Pons (tissue), 1 donor: ENCODE measurements at regions not wholly inside any gene's neighbourhood (a gene's known extent, or its start where the extent isn't known, plus 50 kb on each side); places are given as distances from the start of the nearest gene placed in this dataset.

Experiments used
- DNase-seq: peaks from one replicate; pipeline ENCODE4 v3.0.0-alpha.2; 2016; ENCODE audit warnings: low spot score

DNA sequence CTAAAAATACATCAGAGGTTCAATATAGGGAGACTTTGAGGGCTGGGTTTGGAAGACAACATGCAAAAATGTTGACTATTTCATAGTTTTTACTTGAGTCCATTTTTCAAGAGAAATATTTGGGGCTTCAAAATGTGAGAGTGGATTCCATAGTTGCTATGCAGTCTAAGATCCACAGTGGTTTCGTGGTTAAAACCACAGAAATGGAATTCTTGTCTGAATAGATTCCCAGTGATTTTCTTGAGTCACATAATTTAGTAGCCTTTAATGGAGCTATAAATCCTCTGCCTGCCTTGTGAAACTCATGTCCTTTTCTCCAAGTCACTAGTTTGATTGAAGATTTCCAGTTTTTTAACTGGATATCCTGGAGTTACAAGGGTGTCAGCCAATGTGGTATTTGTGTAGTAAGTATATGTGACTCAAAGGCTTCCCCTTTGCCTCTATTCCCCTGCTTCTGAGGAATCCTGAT is 94.7 kb upstream of the RBMS3 start:
- DNase-seq: no peak

DNA sequence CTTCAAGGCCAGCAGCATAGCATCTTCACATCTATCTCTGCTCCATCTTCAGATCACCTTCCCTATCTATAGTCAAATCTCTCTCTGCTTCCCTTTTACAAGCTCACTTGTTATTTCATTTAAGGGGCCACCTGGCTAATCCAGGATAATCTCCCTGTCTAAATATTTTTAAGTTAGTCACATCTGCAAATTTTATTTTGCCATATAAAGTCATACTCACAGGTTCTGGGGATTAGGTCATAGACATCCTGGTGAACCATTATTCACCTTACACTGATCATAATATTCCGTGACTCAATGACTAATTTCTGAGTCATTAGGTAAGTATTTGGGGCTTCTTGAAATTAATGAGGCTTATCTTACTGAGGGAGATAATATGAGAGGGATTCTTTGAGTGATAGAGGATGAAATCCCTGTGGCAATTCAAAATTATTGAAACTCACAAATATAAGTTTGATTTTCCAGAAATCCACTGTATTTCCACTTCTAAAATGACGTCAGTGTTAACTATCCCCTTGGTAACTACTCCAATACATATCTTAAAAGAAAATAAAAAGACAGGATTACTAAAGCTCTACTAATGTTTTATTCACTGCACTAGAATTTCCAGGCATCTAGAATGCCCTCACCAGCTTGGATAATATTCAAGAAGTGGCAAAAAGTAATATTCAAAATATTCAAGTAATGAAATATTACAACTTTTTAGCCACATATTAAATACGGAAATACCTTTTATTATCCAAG is 93.7 kb upstream of the RBMS3 start:
- DNase-seq: no peak

DNA sequence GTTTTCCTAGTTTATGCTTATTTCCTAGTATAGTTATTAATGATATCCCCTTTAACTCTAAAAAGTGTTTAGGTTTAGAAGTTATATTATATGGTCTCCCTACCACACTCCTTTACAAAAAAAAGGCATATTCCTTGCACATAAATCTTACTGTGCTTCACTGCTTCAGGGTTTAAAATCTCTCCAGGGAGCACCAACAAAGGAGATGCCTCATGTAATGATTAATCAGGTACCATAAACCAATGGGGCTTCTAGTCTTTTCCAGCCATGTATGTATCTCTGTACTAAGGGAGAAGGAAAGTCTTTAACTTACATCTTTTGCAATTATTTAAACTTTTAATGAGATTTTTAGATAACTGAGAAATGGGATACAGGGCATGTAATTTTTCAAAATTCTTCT is 91.5 kb upstream of the RBMS3 start:
- no peak for DNase-seq

DNA sequence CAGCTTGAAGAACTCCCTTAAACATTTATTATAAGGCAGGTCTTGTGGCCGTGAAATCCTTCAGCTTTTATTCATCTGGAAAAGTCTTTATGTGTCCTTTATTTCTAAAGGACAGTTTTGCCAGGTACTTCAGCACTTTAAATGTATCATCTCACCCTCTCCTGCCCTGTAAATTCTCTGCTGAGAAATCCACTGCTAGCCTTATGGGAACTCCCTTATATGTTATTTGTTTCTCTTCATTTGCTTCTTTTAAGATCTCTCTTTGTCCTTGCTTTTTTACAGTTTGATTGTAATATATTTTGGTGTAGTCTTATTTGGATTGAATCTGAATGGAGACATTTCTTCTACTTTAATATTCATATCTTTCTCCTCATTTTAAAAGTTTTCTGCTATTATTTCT is 86.7 kb upstream of the RBMS3 start:
- DNase-seq: no peak

DNA sequence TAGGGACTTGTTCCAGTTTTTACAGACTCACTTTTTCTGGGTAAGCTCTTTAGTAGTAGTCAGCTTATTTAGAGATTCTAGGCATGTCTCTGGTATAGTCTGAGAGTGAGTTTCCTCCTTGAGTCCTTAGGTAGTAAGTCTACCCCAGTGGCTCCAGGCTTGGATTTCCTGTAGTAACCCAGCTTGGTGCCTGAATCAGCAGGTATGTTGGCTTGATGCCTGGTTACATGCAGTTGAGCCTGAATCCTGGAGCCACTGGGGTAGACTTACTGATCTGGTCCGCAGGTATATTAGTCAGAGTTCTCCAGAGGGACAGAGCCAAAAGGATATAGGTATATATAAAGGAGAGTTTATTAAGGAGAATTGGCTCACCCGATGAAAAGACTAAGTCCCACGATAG is 85.8 kb upstream of the RBMS3 start:
- DNase-seq: no peak

DNA sequence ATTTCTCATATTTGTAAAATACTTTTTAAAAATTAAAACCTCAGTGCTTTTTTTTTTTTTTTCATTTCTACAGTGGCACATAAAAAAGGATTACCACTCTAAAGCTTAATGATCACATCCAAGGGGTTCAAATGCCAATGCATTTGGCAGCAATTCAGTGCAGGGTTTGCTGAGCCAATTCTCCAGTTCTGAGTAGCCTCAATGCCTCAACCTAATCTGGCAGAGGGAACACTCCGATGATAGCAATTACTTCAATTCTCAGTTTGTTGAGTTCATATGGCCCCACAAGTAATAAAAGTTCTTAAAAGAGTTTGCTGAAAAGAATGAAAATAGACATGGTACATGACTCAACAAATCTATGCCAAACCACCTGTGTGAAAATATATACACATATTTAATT is 79.3 kb upstream of the RBMS3 start:
- DNase-seq: no peak

DNA sequence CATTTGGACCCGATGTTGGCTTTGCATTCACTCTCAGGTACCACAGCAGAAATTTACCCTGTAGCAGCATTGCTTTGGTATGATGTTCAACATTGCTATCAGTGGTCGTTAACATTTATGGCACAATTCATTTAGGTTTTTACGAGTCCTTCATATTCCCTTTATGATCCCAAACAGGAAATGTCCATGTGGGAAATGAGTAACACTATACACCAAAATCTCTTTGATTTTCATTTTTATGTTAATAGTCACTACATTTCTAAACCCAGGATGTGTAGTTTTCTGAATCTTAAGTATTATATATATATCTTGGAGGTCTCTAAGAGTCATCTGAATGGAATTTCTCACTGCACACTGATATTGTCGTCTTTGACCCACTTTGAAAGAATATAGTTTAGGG is 78.5 kb upstream of the RBMS3 start:
- DNase-seq: no peak

DNA sequence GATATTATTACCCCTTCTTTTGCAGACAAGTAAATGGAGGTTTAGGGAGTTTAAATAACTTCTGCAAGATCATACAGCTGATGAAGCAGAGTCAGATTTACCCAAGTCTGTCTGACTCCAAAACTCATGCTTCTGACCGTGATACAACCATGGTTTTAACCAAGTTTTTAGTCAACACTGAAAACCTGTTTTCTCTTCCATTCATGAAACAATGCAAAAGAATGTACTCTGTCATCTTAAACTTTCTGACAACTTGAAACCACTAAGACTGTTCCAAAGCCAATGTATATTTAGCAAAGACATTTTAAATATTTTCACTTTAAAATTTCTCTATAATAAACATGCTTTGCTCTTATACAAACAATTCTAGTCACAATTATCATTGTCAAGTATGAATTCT is 77.0 kb upstream of the RBMS3 start:
- no peak for DNase-seq

DNA sequence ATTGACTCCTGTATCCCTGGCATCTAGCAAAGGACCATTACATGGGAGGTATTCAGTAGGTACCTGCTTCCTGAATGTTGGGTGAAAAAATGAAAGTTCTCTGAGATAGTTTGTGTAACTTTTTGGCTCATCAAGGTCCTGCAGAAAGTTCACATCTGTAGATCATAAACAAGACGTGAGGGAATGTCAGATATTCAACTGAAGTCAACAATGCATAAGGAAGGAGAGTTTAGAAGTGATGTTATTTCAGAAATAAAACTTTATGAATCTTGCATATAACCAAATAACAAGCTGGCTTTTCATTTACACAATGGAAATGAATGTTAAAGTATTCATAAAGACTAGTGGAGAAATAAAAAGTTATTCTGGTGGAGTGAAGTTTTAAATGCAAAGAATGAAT is 73.4 kb upstream of the RBMS3 start:
- no peak for DNase-seq

DNA sequence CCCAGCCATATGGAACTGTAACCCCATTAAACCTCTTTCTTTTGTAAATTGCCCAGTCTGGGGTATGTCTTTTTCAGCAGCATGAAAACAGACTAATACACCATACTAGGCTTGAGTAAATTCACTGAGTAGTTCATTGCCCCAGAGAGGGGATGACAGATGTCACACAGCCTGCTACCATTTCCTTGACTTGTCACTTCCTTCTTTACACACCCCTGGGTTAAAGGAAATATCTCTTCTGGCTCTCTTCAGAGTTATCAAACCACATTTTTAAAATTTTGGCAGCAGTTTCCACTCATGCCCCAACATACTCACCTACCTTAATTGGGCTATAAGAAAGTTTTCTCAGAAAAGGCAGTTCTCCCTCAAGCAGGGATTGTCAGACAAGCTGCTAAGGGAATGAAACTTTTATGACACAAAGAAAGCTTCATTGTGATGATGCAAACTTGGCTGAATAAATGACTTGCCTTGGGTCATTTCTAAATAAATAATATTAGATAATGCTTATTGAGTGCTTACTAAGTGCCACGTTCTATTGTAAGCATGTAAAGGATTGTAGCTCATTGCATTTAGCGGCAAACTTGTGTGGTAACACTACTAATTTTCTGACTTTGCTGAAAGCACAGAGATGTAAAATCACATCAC is 68.0 kb upstream of the RBMS3 start:
- DNase-seq: no peak

DNA sequence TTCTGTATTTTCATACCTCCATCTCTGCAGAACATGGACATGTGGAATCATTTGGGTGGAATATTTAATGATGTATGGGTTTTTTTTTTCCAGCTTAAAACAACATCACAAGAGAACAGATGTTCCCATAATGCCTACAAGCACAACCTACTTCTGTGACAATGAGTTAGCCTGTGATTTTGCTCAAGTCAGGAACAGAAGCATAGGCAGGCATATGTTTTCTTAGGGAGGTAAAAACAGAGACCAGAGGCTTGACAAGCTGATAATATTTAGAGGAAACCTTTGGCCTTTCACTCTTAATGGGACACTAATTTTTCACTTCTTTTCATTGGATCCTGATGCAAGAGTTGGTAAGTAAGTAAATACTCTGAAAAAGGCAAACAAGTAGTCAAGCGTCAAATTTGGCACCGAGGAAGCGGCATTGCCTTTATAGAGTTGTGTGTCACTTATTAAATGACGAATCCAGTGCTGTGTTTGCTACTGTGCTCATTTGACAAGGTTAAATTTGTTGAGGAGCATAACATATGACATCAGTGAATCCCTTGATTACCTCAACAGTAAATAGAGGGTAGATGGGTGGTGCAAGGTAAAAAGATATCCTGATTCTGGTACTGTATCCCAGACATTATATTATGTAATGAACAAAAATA is 66.7 kb upstream of the RBMS3 start:
- no peak for DNase-seq

DNA sequence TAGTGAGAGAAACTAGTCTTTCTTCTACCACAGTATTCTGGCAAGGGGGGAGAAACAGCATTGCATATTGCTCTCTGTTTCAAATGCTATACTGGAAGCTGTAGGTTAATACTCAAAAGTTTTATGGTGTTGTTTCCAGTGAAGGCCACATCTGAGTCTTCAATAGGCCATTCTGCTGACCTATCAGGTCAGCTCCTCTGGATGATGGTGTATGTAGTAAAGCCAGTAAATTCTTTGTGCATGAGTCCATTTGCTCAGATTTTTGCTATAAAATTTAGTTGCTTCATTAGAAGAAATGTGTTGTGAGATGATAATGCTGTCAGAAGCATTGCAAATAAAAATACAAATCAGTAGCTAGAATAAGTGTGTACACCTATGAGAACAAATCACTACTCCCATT is 64.9 kb upstream of the RBMS3 start:
- DNase-seq: no peak

DNA sequence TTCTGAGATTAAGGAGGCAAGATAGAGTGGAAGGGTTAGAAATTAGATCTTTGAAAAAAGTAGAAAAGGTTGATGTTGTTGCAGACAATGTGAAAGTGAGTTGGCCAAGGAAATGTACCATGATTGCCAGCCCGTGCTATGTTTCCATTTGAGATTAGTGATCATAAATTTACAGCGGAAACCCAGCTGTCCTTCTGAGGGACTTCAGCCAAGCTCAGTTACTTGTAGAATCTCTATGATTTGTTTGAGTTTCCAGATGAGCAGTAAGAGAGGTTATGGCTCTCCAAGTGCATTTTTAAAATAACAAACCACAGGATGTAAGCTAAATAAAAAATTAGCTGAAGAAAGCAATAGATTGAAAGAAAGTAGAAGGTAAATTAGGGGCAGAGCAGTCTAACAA is 54.2 kb upstream of the RBMS3 start:
- no peak for DNase-seq

DNA sequence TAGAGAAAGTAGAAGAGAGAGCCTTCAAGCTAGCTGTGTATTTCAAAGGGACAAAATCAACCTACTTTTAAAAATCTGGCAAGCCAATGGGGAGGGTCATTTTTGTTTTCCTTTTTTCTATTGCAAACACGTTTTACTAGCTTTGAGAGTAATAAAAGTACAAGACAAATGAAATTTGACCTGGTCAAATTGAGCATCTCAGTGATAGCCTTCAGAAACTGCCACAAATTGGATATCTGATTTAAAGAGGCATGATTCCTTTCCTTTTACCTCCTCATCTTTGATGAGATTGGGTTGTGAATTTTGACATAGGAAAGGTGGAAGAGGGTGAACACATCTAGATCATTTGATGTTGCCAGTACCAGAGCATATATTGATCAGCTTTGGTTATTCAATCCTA is 53.6 kb upstream of the RBMS3 start:
- no peak for DNase-seq
